ENCODE measurements at regions not wholly inside any gene's neighbourhood (a gene's known extent, or its start where the extent isn't known, plus 50 kb on each side); places are given as distances from the start of the nearest gene placed in this dataset.

DNA sequence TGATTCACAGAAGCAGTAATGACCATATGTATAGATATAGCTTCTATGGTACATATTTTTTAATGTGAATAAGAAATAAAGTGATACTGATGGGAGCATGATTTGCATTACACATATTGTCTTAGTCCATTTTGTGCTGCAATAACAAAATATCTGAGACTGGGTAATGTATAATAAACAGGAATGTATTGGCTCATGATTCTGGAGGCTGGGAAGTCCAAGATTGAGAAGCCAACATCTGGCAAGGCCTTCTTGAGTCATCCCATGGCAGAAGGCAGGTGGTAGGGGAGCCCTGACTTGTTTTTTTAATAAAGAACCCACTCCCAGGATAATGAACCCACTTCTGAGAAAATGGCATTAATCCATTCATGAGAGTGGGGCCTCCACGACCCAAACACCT, 185.6 kb upstream of the RREB1 start:
- no peak for DNase-seq (ENCODE audit: low read depth)
- TF ChIP-seq, protein P1, sequence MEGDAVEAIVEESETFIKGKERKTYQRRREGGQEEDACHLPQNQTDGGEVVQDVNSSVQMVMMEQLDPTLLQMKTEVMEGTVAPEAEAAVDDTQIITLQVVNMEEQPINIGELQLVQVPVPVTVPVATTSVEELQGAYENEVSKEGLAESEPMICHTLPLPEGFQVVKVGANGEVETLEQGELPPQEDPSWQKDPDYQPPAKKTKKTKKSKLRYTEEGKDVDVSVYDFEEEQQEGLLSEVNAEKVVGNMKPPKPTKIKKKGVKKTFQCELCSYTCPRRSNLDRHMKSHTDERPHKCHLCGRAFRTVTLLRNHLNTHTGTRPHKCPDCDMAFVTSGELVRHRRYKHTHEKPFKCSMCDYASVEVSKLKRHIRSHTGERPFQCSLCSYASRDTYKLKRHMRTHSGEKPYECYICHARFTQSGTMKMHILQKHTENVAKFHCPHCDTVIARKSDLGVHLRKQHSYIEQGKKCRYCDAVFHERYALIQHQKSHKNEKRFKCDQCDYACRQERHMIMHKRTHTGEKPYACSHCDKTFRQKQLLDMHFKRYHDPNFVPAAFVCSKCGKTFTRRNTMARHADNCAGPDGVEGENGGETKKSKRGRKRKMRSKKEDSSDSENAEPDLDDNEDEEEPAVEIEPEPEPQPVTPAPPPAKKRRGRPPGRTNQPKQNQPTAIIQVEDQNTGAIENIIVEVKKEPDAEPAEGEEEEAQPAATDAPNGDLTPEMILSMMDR (conservative IDR thresholded peaks at IDR 0.05; ENCODE audit: low read depth, low read length): no peak
- H3K4me3 ChIP-seq (ENCODE audit: low read length): no peak overlapping the region

DNA sequence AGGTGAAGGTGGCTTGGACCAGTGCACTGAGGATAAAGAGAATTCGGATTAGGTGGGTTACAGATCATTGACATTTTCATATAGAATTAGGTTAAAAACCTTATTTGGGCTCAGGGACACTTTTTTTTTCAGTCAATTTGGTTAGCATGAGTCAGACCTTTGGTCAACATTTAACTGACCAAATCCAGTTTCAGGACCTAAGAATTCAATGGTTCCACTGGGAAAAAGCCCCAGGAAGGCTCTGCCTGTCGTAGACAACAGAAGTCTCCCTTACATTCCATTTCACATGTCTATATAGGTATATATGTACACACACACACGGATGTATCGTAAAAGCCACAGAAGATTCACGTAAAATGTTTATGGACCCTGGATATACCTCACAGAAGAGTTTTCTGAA, 184.2 kb upstream of the RREB1 start:
- no peak overlapping the region for H3K4me3 ChIP-seq (ENCODE audit: low read length)
- no peak for DNase-seq (ENCODE audit: low read depth)
- TF ChIP-seq, protein P1 (conservative IDR thresholded peaks at IDR 0.05; ENCODE audit: low read depth, low read length): no peak

DNA sequence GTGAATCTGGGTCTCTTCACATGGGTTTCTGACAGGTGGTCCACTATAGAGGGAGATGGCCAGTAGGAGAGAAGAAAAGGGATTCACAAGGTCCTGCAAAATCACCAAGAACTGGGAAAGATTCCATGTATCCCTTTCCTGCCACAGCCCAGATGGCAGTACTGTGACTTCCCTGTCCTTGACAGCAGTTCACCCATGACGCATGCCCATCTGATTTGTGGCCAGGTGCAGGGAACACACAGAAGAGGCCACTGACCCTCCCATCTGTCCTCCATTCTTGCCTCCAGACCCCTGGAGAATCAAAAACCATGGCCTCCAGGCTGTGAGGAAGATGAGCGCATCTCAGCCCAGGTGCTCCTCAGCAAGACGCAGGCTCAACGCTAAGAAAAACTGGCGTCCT, 183.1 kb upstream of the RREB1 start:
- TF ChIP-seq, protein P1 (conservative IDR thresholded peaks at IDR 0.05; ENCODE audit: low read depth, low read length): no peak
- no peak for DNase-seq (ENCODE audit: low read depth)
- H3K4me3 ChIP-seq (ENCODE audit: low read length): no peak overlapping the region

DNA sequence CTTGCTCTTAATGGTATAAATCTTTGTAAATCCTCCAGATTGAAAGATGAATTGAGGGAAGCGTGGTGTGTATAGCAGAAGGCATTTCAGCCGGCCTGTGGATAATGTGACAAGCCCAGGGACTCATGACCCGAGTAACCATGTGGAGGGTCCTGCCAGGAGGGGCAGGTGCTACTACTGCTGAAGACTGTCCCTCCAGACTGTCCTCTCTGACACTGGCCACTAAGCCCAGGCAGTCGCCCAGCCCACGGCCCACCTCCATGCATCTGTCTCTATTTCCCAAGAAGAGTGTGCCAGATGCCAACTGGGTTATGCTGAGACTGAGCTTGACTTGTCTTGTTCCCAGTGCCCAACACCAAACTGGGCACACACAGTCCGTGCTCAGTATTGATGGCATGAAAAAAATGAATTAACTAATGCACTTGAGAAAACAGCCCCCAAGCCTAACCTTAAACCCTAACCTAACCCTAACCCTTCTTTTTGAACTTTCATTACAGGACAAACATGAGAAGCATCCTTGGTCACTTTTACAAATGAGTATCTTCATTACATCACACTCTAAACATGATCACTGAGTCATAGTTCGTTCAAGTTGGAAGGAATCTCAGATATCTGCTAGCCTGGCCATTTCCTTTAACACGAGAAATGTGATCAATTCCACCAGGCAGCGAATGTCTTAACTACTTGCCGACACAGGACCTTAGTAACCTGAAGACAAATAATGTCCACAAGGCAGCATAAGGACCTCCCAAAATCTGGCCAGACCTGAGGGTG, 182.2 kb upstream of the RREB1 start:
- no peak for DNase-seq (ENCODE audit: low read depth)
- TF ChIP-seq, protein P1 (conservative IDR thresholded peaks at IDR 0.05; ENCODE audit: low read depth, low read length): no peak

DNA sequence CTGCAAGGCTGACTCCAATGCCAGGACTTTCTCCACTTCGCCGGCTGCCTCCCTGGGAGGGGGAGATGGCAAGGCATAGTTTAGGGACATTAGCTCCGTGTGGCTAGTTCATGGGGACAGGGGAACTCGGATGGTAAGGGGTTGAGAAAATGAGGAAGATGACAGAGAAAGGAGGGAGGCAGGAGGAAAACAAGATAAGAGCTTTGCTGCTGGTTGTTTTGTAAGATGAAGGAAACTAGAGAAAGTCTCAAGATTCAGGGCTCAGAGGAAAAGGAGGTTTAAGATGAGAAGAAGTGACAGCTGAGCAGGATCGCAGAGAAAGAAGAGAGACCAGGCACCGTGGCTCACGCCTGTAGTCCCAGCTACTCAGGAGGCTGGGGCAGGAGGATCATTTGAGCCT, 180.9 kb upstream of the RREB1 start:
- TF ChIP-seq, protein P1 (conservative IDR thresholded peaks at IDR 0.05; ENCODE audit: low read depth, low read length): no peak
- no peak overlapping the region for H3K4me3 ChIP-seq (ENCODE audit: low read length)
- no peak for DNase-seq (ENCODE audit: low read depth)

More for the DNA sequence above, 182.2 kb upstream of the RREB1 start:
- H3K4me3 ChIP-seq (ENCODE audit: low read length): no peak overlapping the region

DNA sequence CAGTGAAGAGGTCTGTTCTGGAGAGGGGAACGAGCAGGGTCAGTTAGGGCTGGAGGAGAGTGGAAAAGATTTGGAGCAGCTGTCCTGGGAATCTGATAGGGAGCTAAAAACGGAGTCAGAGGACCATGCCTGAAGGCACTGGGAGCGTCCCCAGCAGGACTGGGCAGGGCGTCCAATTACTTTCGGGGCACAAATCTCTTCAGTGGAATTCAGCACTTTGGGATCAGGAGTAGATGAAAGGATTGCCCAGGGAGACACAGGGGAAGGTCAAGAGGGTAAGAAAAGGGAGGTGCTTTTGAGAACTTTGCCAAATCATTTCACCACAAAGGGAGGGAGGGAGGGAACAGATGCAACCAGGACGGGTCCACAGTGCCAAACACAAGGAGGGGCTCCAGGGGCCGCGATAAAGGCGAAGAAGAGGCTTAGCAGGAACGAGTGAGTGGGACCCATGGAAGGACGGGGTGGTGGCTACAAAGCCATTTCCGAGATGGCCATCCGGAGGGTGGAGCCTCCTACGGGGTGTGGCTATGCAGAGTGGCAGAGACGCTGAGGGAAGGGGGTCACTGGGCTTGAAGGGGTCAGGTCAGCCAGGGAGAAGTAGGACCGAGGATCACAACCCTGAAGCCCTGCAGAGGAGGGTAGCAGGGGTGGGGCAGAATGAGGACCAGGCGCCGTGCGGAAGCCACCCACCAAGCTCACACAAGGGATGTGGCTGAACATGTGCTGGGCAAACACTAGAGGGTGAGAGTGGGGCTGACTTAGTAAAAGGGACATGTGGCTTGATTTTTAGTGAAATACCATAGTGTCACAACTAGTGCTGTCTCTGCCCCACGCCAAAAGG, 180.0 kb upstream of the RREB1 start:
- no peak for DNase-seq (ENCODE audit: low read depth)
- H3K4me3 ChIP-seq (ENCODE audit: low read length): peak overlapping the region; percentile 14
- TF ChIP-seq, protein P1 (conservative IDR thresholded peaks at IDR 0.05; ENCODE audit: low read depth, low read length): no peak
